Limb (tissue), 2 donors: ENCODE measurements at regions not wholly inside any gene's neighbourhood (a gene's known extent, or its start where the extent isn't known, plus 50 kb on each side); places are given as distances from the start of the nearest gene placed in this dataset.
"Not testable (repeated sequence)": the region's sequence is repeated elsewhere in the genome, so short reads cannot be mapped to it uniquely, and the experiment has no call there.

ENCODE experiments used
- DNase-seq, 2 donors: peaks; one replicate each; pipeline ENCODE4 v3.0.0-alpha.2; 2016; ENCODE audit errors: extremely low spot score in 2 of 2

GRCh38 chrX:35221391-35221790 is 278.8 kb downstream of the FAM47B start:
- not testable (repeated sequence) for DNase-seq

GRCh38 chrX:35244088-35244741 is 301.6 kb downstream of the FAM47B start:
- no peak for DNase-seq

- DNase-seq, result no peak
Observed at GRCh38 chrX:35244796-35245508, 302.4 kb downstream of the FAM47B start.

- DNase-seq, result no peak
Observed at GRCh38 chrX:35251226-35251625, 308.6 kb downstream of the FAM47B start.

- no peak for DNase-seq
Observed at GRCh38 chrX:35276115-35276514, 333.5 kb downstream of the FAM47B start.

- no peak for DNase-seq
Observed at GRCh38 chrX:35285289-35285962, 342.8 kb downstream of the FAM47B start.

GRCh38 chrX:35288657-35289056 is 346.1 kb downstream of the FAM47B start:
- no peak for DNase-seq

GRCh38 chrX:35289952-35290351 is 347.4 kb downstream of the FAM47B start:
- no peak for DNase-seq

- no peak for DNase-seq
Observed at GRCh38 chrX:35291013-35291412, 348.4 kb downstream of the FAM47B start.

- no peak for DNase-seq
Observed at GRCh38 chrX:35292522-35292921, 349.9 kb downstream of the FAM47B start.

GRCh38 chrX:35305037-35305436 is 362.4 kb downstream of the FAM47B start:
- DNase-seq, result not testable (repeated sequence)

- no peak for DNase-seq
Observed at GRCh38 chrX:35339796-35340195, 397.2 kb downstream of the FAM47B start.

GRCh38 chrX:35340465-35340864 is 397.9 kb downstream of the FAM47B start:
- no peak for DNase-seq

- no peak for DNase-seq
Observed at GRCh38 chrX:35351212-35351611, 408.6 kb downstream of the FAM47B start.

- peak in 1 of 2 donors; percentile 5 for DNase-seq
Observed at GRCh38 chrX:35351795-35352483, 409.3 kb downstream of the FAM47B start.

- DNase-seq, result no peak
Observed at GRCh38 chrX:35357656-35358055, 415.1 kb downstream of the FAM47B start.

- DNase-seq, result no peak
Observed at GRCh38 chrX:35362866-35363265, 420.3 kb downstream of the FAM47B start.

GRCh38 chrX:35374116-35374515 is 424.0 kb upstream of the MAGEB16 start:
- DNase-seq, result no peak

GRCh38 chrX:35380808-35381700 is 417.1 kb upstream of the MAGEB16 start:
- DNase-seq, result no peak

- DNase-seq, result not testable (repeated sequence)
Observed at GRCh38 chrX:35381709-35382108, 416.4 kb upstream of the MAGEB16 start.

GRCh38 chrX:35382966-35383365 is 415.2 kb upstream of the MAGEB16 start:
- no peak for DNase-seq
